ENCODE measurements at regions not wholly inside any gene's neighbourhood (a gene's known extent, or its start where the extent isn't known, plus 50 kb on each side); places are given as distances from the start of the nearest gene placed in this dataset.

DNA sequence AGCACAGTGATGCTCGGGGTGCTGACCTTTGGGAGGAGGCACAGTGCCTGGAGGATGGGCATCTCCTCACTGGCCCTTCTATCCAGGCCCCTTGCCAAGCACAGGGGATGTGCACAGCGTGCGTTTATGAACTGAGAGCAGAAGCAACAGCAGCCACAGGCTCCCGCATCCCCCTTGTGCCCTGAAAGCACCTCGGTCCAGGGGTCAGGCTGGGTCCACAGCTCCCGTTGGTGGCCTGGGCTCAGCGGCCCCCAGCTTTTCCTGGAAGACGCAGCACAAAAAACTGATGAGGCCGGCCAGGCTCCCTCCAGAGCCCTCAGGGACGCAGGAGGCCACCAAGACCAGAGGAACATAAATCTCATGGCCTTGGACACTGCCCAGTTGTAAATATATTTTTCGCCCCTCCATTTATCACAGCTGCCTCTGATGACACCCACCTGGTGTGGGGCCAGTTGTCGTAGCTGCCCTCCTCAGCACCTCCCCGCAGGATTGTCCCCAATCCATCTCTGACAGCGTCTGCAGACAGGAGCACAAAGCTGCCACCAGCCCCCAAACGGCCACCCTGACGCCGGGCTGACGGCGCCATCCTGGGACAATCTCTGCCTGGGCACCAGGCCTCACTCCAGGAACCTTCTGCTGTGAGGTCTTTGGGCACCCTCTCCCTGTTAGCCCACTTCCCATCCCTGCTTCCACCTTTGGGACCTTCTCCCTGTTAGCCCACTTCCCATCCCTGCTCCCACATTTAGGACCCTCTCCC is 203.1 kb downstream of the BRD1 start:
- Histone ChIP-seq H4K20me1 (replicated peaks; ENCODE audit: insufficient read depth) (no peaks in the 10 kb centered on the region), H3K4me1 (ENCODE audit: insufficient read depth) (no peaks in the 10 kb centered on the region), H3K27me3 (ENCODE audit: insufficient read depth) (no peaks in the 10 kb centered on the region), H3K4me2 (no peak overlapping the region), H3F3A (replicated peaks; ENCODE audit: low read depth) (no peaks in the 10 kb centered on the region), H3K36me3 (ENCODE audit: insufficient read depth) (no peaks in the 10 kb centered on the region; the same call in 1 of the 2 replicates), H3K9me2 (ENCODE audit: insufficient read depth) (no peaks in the 10 kb centered on the region), H3K27ac (ENCODE audit: low read depth) (no peak overlapping the region), H2AFZ (no peak overlapping the region), H3K79me2 (replicated peaks; ENCODE audit: insufficient read depth) (no peaks in the 10 kb centered on the region), H3K4me3 (no peak overlapping the region)
- Mint-ChIP-seq H3K9me3 (no peaks in the 10 kb centered on the region; the same call in 1 of the 3 replicates), H3K36me3 (ENCODE audit: low read depth) (no peaks in the 10 kb centered on the region), H3K27me3 (ENCODE audit: insufficient read depth, low read depth, poor library complexity) (peaks cover 9% of the 10 kb centered on the region), H3K4me3 (no peak overlapping the region), H3K4me1 (no peaks in the 10 kb centered on the region; the same call in 2 of the 3 replicates), H3K27ac (no peak overlapping the region)
- TF ChIP-seq ZNF114 (CRISPR knock-in tag; IDR thresholded peaks at IDR 0.05) (no peak), POLR2AphosphoS5 (IDR thresholded peaks at IDR 0.05; ENCODE audit: low read depth) (no peak), NANOG (IDR thresholded peaks at IDR 0.05; ENCODE audit: borderline replicate concordance) (no peak), CREB1 (CRISPR knock-in tag; IDR thresholded peaks at IDR 0.05; ENCODE audit: low read depth) (no peak), EZH2 (IDR thresholded peaks at IDR 0.05; ENCODE audit: low read depth, unreplicated experiment) (no peak), STAT1 (IDR thresholded peaks at IDR 0.05; ENCODE audit: unreplicated experiment) (no peak), JUNB (IDR thresholded peaks at IDR 0.05; ENCODE audit: unreplicated experiment) (no peak), ZNF331 (CRISPR knock-in tag; IDR thresholded peaks at IDR 0.05; ENCODE audit: low read depth) (no peak), EZH2phosphoT487 (IDR thresholded peaks at IDR 0.05; ENCODE audit: unreplicated experiment) (no peak)
- TF ChIP-seq, protein P1, sequence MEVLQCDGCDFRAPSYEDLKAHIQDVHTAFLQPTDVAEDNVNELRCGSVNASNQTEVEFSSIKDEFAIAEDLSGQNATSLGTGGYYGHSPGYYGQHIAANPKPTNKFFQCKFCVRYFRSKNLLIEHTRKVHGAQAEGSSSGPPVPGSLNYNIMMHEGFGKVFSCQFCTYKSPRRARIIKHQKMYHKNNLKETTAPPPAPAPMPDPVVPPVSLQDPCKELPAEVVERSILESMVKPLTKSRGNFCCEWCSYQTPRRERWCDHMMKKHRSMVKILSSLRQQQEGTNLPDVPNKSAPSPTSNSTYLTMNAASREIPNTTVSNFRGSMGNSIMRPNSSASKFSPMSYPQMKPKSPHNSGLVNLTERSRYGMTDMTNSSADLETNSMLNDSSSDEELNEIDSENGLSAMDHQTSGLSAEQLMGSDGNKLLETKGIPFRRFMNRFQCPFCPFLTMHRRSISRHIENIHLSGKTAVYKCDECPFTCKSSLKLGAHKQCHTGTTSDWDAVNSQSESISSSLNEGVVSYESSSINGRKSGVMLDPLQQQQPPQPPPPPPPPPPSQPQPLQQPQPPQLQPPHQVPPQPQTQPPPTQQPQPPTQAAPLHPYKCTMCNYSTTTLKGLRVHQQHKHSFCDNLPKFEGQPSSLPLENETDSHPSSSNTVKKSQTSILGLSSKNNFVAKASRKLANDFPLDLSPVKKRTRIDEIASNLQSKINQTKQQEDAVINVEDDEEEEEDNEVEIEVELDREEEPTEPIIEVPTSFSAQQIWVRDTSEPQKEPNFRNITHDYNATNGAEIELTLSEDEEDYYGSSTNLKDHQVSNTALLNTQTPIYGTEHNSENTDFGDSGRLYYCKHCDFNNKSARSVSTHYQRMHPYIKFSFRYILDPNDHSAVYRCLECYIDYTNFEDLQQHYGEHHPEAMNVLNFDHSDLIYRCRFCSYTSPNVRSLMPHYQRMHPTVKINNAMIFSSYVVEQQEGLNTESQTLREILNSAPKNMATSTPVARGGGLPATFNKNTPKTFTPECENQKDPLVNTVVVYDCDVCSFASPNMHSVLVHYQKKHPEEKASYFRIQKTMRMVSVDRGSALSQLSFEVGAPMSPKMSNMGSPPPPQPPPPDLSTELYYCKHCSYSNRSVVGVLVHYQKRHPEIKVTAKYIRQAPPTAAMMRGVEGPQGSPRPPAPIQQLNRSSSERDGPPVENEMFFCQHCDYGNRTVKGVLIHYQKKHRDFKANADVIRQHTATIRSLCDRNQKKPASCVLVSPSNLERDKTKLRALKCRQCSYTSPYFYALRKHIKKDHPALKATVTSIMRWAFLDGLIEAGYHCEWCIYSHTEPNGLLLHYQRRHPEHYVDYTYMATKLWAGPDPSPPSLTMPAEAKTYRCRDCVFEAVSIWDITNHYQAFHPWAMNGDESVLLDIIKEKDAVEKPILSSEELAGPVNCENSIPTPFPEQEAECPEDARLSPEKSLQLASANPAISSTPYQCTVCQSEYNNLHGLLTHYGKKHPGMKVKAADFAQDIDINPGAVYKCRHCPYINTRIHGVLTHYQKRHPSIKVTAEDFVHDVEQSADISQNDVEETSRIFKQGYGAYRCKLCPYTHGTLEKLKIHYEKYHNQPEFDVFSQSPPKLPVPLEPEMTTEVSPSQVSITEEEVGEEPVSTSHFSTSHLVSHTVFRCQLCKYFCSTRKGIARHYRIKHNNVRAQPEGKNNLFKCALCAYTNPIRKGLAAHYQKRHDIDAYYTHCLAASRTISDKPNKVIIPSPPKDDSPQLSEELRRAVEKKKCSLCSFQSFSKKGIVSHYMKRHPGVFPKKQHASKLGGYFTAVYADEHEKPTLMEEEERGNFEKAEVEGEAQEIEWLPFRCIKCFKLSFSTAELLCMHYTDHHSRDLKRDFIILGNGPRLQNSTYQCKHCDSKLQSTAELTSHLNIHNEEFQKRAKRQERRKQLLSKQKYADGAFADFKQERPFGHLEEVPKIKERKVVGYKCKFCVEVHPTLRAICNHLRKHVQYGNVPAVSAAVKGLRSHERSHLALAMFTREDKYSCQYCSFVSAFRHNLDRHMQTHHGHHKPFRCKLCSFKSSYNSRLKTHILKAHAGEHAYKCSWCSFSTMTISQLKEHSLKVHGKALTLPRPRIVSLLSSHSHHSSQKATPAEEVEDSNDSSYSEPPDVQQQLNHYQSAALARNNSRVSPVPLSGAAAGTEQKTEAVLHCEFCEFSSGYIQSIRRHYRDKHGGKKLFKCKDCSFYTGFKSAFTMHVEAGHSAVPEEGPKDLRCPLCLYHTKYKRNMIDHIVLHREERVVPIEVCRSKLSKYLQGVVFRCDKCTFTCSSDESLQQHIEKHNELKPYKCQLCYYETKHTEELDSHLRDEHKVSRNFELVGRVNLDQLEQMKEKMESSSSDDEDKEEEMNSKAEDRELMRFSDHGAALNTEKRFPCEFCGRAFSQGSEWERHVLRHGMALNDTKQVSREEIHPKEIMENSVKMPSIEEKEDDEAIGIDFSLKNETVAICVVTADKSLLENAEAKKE (CRISPR knock-in tag; IDR thresholded peaks at IDR 0.05) = no peak
- TF ChIP-seq, protein P2, sequence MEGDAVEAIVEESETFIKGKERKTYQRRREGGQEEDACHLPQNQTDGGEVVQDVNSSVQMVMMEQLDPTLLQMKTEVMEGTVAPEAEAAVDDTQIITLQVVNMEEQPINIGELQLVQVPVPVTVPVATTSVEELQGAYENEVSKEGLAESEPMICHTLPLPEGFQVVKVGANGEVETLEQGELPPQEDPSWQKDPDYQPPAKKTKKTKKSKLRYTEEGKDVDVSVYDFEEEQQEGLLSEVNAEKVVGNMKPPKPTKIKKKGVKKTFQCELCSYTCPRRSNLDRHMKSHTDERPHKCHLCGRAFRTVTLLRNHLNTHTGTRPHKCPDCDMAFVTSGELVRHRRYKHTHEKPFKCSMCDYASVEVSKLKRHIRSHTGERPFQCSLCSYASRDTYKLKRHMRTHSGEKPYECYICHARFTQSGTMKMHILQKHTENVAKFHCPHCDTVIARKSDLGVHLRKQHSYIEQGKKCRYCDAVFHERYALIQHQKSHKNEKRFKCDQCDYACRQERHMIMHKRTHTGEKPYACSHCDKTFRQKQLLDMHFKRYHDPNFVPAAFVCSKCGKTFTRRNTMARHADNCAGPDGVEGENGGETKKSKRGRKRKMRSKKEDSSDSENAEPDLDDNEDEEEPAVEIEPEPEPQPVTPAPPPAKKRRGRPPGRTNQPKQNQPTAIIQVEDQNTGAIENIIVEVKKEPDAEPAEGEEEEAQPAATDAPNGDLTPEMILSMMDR (conservative IDR thresholded peaks at IDR 0.05; ENCODE audit: low read depth in 2 of 2) = no peak
- TF ChIP-seq, protein P3, sequence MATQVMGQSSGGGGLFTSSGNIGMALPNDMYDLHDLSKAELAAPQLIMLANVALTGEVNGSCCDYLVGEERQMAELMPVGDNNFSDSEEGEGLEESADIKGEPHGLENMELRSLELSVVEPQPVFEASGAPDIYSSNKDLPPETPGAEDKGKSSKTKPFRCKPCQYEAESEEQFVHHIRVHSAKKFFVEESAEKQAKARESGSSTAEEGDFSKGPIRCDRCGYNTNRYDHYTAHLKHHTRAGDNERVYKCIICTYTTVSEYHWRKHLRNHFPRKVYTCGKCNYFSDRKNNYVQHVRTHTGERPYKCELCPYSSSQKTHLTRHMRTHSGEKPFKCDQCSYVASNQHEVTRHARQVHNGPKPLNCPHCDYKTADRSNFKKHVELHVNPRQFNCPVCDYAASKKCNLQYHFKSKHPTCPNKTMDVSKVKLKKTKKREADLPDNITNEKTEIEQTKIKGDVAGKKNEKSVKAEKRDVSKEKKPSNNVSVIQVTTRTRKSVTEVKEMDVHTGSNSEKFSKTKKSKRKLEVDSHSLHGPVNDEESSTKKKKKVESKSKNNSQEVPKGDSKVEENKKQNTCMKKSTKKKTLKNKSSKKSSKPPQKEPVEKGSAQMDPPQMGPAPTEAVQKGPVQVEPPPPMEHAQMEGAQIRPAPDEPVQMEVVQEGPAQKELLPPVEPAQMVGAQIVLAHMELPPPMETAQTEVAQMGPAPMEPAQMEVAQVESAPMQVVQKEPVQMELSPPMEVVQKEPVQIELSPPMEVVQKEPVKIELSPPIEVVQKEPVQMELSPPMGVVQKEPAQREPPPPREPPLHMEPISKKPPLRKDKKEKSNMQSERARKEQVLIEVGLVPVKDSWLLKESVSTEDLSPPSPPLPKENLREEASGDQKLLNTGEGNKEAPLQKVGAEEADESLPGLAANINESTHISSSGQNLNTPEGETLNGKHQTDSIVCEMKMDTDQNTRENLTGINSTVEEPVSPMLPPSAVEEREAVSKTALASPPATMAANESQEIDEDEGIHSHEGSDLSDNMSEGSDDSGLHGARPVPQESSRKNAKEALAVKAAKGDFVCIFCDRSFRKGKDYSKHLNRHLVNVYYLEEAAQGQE (IDR thresholded peaks at IDR 0.05; ENCODE audit: unreplicated experiment) = no peak
- TF ChIP-seq, protein P4, sequence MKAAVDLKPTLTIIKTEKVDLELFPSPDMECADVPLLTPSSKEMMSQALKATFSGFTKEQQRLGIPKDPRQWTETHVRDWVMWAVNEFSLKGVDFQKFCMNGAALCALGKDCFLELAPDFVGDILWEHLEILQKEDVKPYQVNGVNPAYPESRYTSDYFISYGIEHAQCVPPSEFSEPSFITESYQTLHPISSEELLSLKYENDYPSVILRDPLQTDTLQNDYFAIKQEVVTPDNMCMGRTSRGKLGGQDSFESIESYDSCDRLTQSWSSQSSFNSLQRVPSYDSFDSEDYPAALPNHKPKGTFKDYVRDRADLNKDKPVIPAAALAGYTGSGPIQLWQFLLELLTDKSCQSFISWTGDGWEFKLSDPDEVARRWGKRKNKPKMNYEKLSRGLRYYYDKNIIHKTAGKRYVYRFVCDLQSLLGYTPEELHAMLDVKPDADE (IDR thresholded peaks at IDR 0.05) = no peak
- DNase-seq (ENCODE audit: low spot score) = no peak
- ATAC-seq = no peak

All from GM23338 (cell line).